ENCODE measurements at regions not wholly inside any gene's neighbourhood (a gene's known extent, or its start where the extent isn't known, plus 50 kb on each side); places are given as distances from the start of the nearest gene placed in this dataset.
A peak's percentile ranks its signal among the peaks of the same experiment; 100 is the strongest.

- DNase-seq: no peak
These were observed 50.6 kb upstream of the SMNDC1 start for GRCh38 chr10:110355141-110355831.

- no peak for DNase-seq
These were observed 51.4 kb upstream of the SMNDC1 start for GRCh38 chr10:110355922-110356627.

- DNase-seq: no peak
These were observed 52.0 kb upstream of the SMNDC1 start for GRCh38 chr10:110356628-110357245.

GRCh38 chr10:110357252-110357780, 52.6 kb upstream of the SMNDC1 start:
- no peak for DNase-seq

GRCh38 chr10:110357871-110358270, 53.2 kb upstream of the SMNDC1 start:
- no peak for DNase-seq

GRCh38 chr10:110358278-110358677, 53.6 kb upstream of the SMNDC1 start:
- no peak for DNase-seq

- DNase-seq: no peak
These were observed 54.3 kb upstream of the SMNDC1 start for GRCh38 chr10:110358869-110359629.

- DNase-seq: no peak
These were observed 56.2 kb upstream of the SMNDC1 start for GRCh38 chr10:110360857-110361474.

GRCh38 chr10:110361800-110362456, 57.2 kb upstream of the SMNDC1 start:
- no peak for DNase-seq

GRCh38 chr10:110363572-110364411, 59.1 kb upstream of the SMNDC1 start:
- peak; percentile 77 for DNase-seq

- peak; percentile 20 for DNase-seq
These were observed 59.8 kb upstream of the SMNDC1 start for GRCh38 chr10:110364531-110364937.

- no peak for DNase-seq
These were observed 60.8 kb upstream of the SMNDC1 start for GRCh38 chr10:110365356-110366143.

GRCh38 chr10:110366635-110367034, 61.9 kb upstream of the SMNDC1 start:
- no peak for DNase-seq

- DNase-seq: no peak
These were observed 63.3 kb upstream of the SMNDC1 start for GRCh38 chr10:110368002-110368401.

- DNase-seq: no peak
These were observed 63.8 kb upstream of the SMNDC1 start for GRCh38 chr10:110368556-110368955.

GRCh38 chr10:110370006-110370405, 65.3 kb upstream of the SMNDC1 start:
- DNase-seq: no peak

- DNase-seq: no peak
These were observed 67.9 kb upstream of the SMNDC1 start for GRCh38 chr10:110372656-110373055.

- DNase-seq: no peak
These were observed 68.3 kb upstream of the SMNDC1 start for GRCh38 chr10:110373059-110373458.

- no peak for DNase-seq
These were observed 69.3 kb upstream of the SMNDC1 start for GRCh38 chr10:110373857-110374654.

Data from NCI-H446 treated with DMSO at 0.1 percent for 48 hours (cell line).